Endodermal cell (in vitro differentiated cells): ENCODE measurements at regions not wholly inside any gene's neighbourhood (a gene's known extent, or its start where the extent isn't known, plus 50 kb on each side); places are given as distances from the start of the nearest gene placed in this dataset.

ENCODE experiments used
- DNase-seq: peaks from one replicate; pipeline ENCODE4 v3.0.0-alpha.2; 2017
- H3K27ac ChIP-seq: 2 replicates; pipeline ENCODE4 v1.5.1; 2013; ENCODE audit warnings: mild to moderate bottlenecking, low read depth, low read length, moderate library complexity
- H3K27me3 ChIP-seq: 2 replicates; pipeline ENCODE4 v1.6.1; 2013; ENCODE audit warnings: mild to moderate bottlenecking, low read length, moderate library complexity; ENCODE audit not compliant: insufficient read depth, control insufficient read depth, poor library complexity, severe bottlenecking
- H3K36me3 ChIP-seq: 2 replicates; pipeline ENCODE4 v1.7.0; 2013; ENCODE audit warnings: mild to moderate bottlenecking, low read length, moderate library complexity; ENCODE audit not compliant: control insufficient read depth, insufficient read depth
- H3K4me1 ChIP-seq: one replicate; pipeline ENCODE4 v1.7.0; 2013; ENCODE audit warnings: low read length; ENCODE audit not compliant: control insufficient read depth, insufficient read depth
- H3K4me3 ChIP-seq: 2 replicates; pipeline ENCODE4 v1.5.1; 2013; ENCODE audit warnings: mild to moderate bottlenecking, low read length, moderate library complexity
- H3K9ac ChIP-seq: 2 replicates; pipeline ENCODE4 v1.6.1; 2013; ENCODE audit warnings: mild to moderate bottlenecking, low read length, moderate library complexity; ENCODE audit not compliant: poor library complexity, severe bottlenecking; ENCODE audit errors: extremely low read depth
- H3K9me3 ChIP-seq: 2 replicates; pipeline ENCODE4 v1.6.1; 2013; ENCODE audit warnings: mild to moderate bottlenecking, low read length, moderate library complexity; ENCODE audit not compliant: control insufficient read depth
- H3K27ac Mint-ChIP-seq: 2 replicates; pipeline ENCODE4 v1.8.0; 2020; ENCODE audit warnings: mixed read lengths
- H3K27me3 Mint-ChIP-seq: 2 replicates; pipeline ENCODE4 v1.8.0; 2021; ENCODE audit warnings: mild to moderate bottlenecking, mixed read lengths; ENCODE audit not compliant: insufficient read depth
- H3K36me3 Mint-ChIP-seq: 2 replicates; pipeline ENCODE4 v1.8.0; 2020; ENCODE audit warnings: low read depth, mixed read lengths
- H3K4me1 Mint-ChIP-seq: 2 replicates; pipeline ENCODE4 v1.8.0; 2020; ENCODE audit warnings: mixed read lengths
- H3K4me3 Mint-ChIP-seq: 2 replicates; pipeline ENCODE4 v1.8.0; 2020; ENCODE audit warnings: mild to moderate bottlenecking, moderate library complexity, mixed read lengths
- H3K9me3 Mint-ChIP-seq: 2 replicates; pipeline ENCODE4 v1.8.0; 2020; ENCODE audit warnings: mild to moderate bottlenecking, mixed read lengths
- CTCF ChIP-seq: fragments of 200-600 bp; sonication (generic); conservative IDR thresholded peaks from 2 replicates; pipeline ENCODE4 v1.5.0; 2021; ENCODE audit warnings: antibody characterized with exemption, mild to moderate bottlenecking
- WGBS, 2 experiments: methylation state at CpG; one replicate each; pipeline versions ENCODE4 v1.1.5 to v1.1.7; 2013; ENCODE audit warnings: missing lambda C conversion rate in 2 of 2, mixed read lengths in 1 of 2; ENCODE audit not compliant: insufficient coverage in 1 of 2, insufficient read length in 1 of 2; 5-methylcytosine and 5-hydroxymethylcytosine counted together

GRCh38 chr4:144283526-144283925 lies 143.0 kb upstream of the GYPA start:
- TF ChIP-seq CTCF, result no peak
- no peak overlapping the region for H3K27ac ChIP-seq
- H3K27me3 ChIP-seq, result no peaks in the 10 kb centered on the region
- no peak overlapping the region for H3K9ac ChIP-seq
- no peaks in the 10 kb centered on the region for H3K36me3 ChIP-seq
- Mint-ChIP-seq H3K9me3 (no peaks in the 10 kb centered on the region), H3K27me3 (no peaks in the 10 kb centered on the region), H3K36me3 (no peaks in the 10 kb centered on the region), H3K4me3 (no peak overlapping the region), H3K27ac (peak overlapping the region; percentile 37), H3K4me1 (peaks cover 34% of the 10 kb centered on the region)
- no peak overlapping the region for H3K4me3 ChIP-seq
- WGBS, 2 experiments, result 59 to 95% methylated on average over 4 to 6 of the region's 6 CpGs
- H3K9me3 ChIP-seq, result no peaks in the 10 kb centered on the region
- no peaks in the 10 kb centered on the region for H3K4me1 ChIP-seq
- no peak for DNase-seq

GRCh38 chr4:144284026-144284425 lies 143.5 kb upstream of the GYPA start:
- Histone ChIP-seq H3K4me3 (peak overlapping the region; percentile 19), H3K27me3 (no peaks in the 10 kb centered on the region), H3K9ac (no peak overlapping the region), H3K36me3 (no peaks in the 10 kb centered on the region), H3K27ac (no peak overlapping the region), H3K4me1 (no peaks in the 10 kb centered on the region), H3K9me3 (no peaks in the 10 kb centered on the region)
- Mint-ChIP-seq H3K4me3 (no peak overlapping the region), H3K27me3 (no peaks in the 10 kb centered on the region), H3K4me1 (peaks cover 34% of the 10 kb centered on the region), H3K36me3 (no peaks in the 10 kb centered on the region), H3K27ac (no peak overlapping the region), H3K9me3 (no peaks in the 10 kb centered on the region)
- DNase-seq, result no peak
- no peak for TF ChIP-seq CTCF

GRCh38 chr4:144288011-144288903 lies 147.7 kb upstream of the GYPA start:
- H3K27ac Mint-ChIP-seq, result no peak overlapping the region
- H3K4me3 Mint-ChIP-seq, result no peak overlapping the region
- no peaks in the 10 kb centered on the region for H3K27me3 ChIP-seq
- H3K27me3 Mint-ChIP-seq, result no peaks in the 10 kb centered on the region
- peaks cover 24% of the 10 kb centered on the region for H3K4me1 Mint-ChIP-seq
- H3K27ac ChIP-seq, result no peak overlapping the region
- no peaks in the 10 kb centered on the region for H3K9me3 ChIP-seq
- DNase-seq, result no peak
- TF ChIP-seq CTCF, result no peak
- H3K4me3 ChIP-seq, result no peak overlapping the region
- no peaks in the 10 kb centered on the region for H3K4me1 ChIP-seq
- no peaks in the 10 kb centered on the region for H3K9me3 Mint-ChIP-seq
- no peaks in the 10 kb centered on the region for H3K36me3 Mint-ChIP-seq
- H3K36me3 ChIP-seq, result no peaks in the 10 kb centered on the region
- H3K9ac ChIP-seq, result no peak overlapping the region
- WGBS, 2 experiments, result 82 to 86% methylated on average over 5 of the region's 6 CpGs
